ENCODE measurements at regions not wholly inside any gene's neighbourhood (a gene's known extent, or its start where the extent isn't known, plus 50 kb on each side); places are given as distances from the start of the nearest gene placed in this dataset.

GRCh38 chr6:147817042-147817689, 308.7 kb downstream of the SAMD5 start:
- Histone ChIP-seq H3K4me1 (ENCODE audit: control insufficient read depth in 5 of 5, insufficient read depth in 5 of 5, low read length in 5 of 5) (no peaks in the 10 kb centered on the region), H3K4me3 (ENCODE audit: low read depth in 1 of 5, low read length in 5 of 5) (no peak overlapping the region), H3K27ac (ENCODE audit: low read depth, low read length) (no peak overlapping the region), H3K9ac (ENCODE audit: low read length in 5 of 5) (no peak overlapping the region), H3K36me3 (ENCODE audit: control insufficient read depth in 5 of 5, insufficient read depth in 5 of 5, low read length in 5 of 5) (no peaks in the 10 kb centered on the region), H3K27me3 (ENCODE audit: control insufficient read depth in 5 of 5, insufficient read depth in 4 of 5, low read length in 5 of 5) (no peaks in the 10 kb centered on the region), H3K9me3 (ENCODE audit: control insufficient read depth in 5 of 5, low read length in 5 of 5) (no peaks in the 10 kb centered on the region)

DNA sequence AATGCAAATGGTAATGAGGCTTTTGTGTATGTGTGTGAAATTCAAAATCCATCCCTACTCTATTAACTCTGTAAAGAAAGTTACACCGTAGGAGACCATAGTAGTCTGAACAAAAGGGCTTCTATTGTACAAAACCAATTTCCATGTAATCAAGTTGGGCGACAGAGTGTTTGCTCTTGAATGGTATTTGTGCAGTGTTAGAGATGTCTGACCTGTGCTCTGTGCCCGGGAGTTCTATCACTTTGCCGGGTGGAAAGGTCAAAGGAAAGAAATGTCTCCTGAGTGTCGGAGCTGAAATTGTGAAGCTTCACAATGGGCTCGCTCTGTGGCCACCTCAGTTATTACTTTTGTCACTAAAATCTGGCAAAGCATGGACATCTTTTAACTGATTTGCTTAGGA, 312.0 kb downstream of the SAMD5 start:
- no peak overlapping the region for H3K27ac ChIP-seq (ENCODE audit: low read depth, low read length)
- no peak overlapping the region for H3K4me3 ChIP-seq (ENCODE audit: low read depth in 1 of 5, low read length in 5 of 5)
- no peaks in the 10 kb centered on the region for H3K4me1 ChIP-seq (ENCODE audit: control insufficient read depth in 5 of 5, insufficient read depth in 5 of 5, low read length in 5 of 5)
- H3K27me3 ChIP-seq (ENCODE audit: control insufficient read depth in 5 of 5, insufficient read depth in 4 of 5, low read length in 5 of 5), result no peaks in the 10 kb centered on the region
- H3K36me3 ChIP-seq (ENCODE audit: control insufficient read depth in 5 of 5, insufficient read depth in 5 of 5, low read length in 5 of 5), result no peaks in the 10 kb centered on the region
- no peak overlapping the region for H3K9ac ChIP-seq (ENCODE audit: low read length in 5 of 5)
- H3K9me3 ChIP-seq (ENCODE audit: control insufficient read depth in 5 of 5, low read length in 5 of 5), result no peaks in the 10 kb centered on the region

- H3K27ac ChIP-seq (ENCODE audit: low read depth, low read length), result no peak overlapping the region
Observed at GRCh38 chr6:147821295-147821897, 312.9 kb downstream of the SAMD5 start.

DNA sequence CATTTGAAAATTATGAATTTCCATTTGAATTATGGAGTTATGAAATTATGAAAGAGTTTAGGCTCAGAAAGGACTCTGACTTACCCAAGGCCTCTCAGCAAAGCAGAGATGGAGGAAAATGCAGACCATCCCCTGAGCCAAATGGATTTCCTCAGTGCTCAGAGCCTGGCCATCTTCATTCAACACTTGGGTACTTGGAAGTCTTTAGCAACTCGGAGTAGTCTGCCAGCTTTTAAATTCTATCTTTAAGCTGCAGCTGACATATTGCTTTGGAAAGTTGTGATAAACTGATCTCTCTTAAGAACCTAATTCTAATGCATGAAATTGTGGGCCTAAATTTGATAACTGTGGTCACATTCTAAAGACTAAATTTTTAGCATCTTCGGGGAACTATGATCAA, 315.4 kb downstream of the SAMD5 start:
- no peaks in the 10 kb centered on the region for H3K27me3 ChIP-seq (ENCODE audit: control insufficient read depth in 5 of 5, insufficient read depth in 4 of 5, low read length in 5 of 5)
- H3K36me3 ChIP-seq (ENCODE audit: control insufficient read depth in 5 of 5, insufficient read depth in 5 of 5, low read length in 5 of 5), result no peaks in the 10 kb centered on the region
- no peak overlapping the region for H3K9ac ChIP-seq (ENCODE audit: low read length in 5 of 5)
- no peak overlapping the region for H3K27ac ChIP-seq (ENCODE audit: low read depth, low read length)
- H3K9me3 ChIP-seq (ENCODE audit: control insufficient read depth in 5 of 5, low read length in 5 of 5), result no peaks in the 10 kb centered on the region
- no peak overlapping the region for H3K4me3 ChIP-seq (ENCODE audit: low read depth in 1 of 5, low read length in 5 of 5)
- no peaks in the 10 kb centered on the region for H3K4me1 ChIP-seq (ENCODE audit: control insufficient read depth in 5 of 5, insufficient read depth in 5 of 5, low read length in 5 of 5)

More at GRCh38 chr6:147821295-147821897, 312.9 kb downstream of the SAMD5 start:
- H3K27me3 ChIP-seq (ENCODE audit: control insufficient read depth in 5 of 5, insufficient read depth in 4 of 5, low read length in 5 of 5), result no peaks in the 10 kb centered on the region
- no peaks in the 10 kb centered on the region for H3K4me1 ChIP-seq (ENCODE audit: control insufficient read depth in 5 of 5, insufficient read depth in 5 of 5, low read length in 5 of 5)
- H3K36me3 ChIP-seq (ENCODE audit: control insufficient read depth in 5 of 5, insufficient read depth in 5 of 5, low read length in 5 of 5), result no peaks in the 10 kb centered on the region
- H3K9ac ChIP-seq (ENCODE audit: low read length in 5 of 5), result no peak overlapping the region
- no peak overlapping the region for H3K4me3 ChIP-seq (ENCODE audit: low read depth in 1 of 5, low read length in 5 of 5)
- H3K9me3 ChIP-seq (ENCODE audit: control insufficient read depth in 5 of 5, low read length in 5 of 5), result no peaks in the 10 kb centered on the region

DNA sequence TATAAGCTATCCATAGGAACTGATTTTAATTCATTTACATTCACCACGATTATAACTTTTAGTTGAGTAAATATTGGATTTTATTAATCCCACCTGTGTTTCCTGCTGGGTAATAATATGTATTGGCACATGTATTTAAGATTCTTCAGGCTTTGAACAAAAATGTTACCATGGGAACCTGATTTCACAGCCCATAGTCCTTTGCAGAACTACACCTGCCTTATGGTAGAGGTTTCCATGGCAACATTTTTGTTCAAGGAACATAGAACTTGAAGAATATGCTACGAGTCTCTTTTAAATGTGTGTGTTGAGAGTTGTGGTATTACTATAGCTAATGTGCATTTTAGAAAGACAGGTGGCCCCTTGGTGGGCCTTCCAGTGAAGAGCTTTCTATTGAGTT, 317.4 kb downstream of the SAMD5 start:
- no peaks in the 10 kb centered on the region for H3K27me3 ChIP-seq (ENCODE audit: control insufficient read depth in 5 of 5, insufficient read depth in 4 of 5, low read length in 5 of 5)
- no peak overlapping the region for H3K27ac ChIP-seq (ENCODE audit: low read depth, low read length)
- H3K36me3 ChIP-seq (ENCODE audit: control insufficient read depth in 5 of 5, insufficient read depth in 5 of 5, low read length in 5 of 5), result no peaks in the 10 kb centered on the region
- H3K9ac ChIP-seq (ENCODE audit: low read length in 5 of 5), result no peak overlapping the region
- no peak overlapping the region for H3K4me3 ChIP-seq (ENCODE audit: low read depth in 1 of 5, low read length in 5 of 5)
- no peaks in the 10 kb centered on the region for H3K4me1 ChIP-seq (ENCODE audit: control insufficient read depth in 5 of 5, insufficient read depth in 5 of 5, low read length in 5 of 5)
- no peaks in the 10 kb centered on the region for H3K9me3 ChIP-seq (ENCODE audit: control insufficient read depth in 5 of 5, low read length in 5 of 5)

- Histone ChIP-seq H3K9me3 (ENCODE audit: control insufficient read depth in 5 of 5, low read length in 5 of 5) (no peaks in the 10 kb centered on the region), H3K4me1 (ENCODE audit: control insufficient read depth in 5 of 5, insufficient read depth in 5 of 5, low read length in 5 of 5) (no peaks in the 10 kb centered on the region), H3K27ac (ENCODE audit: low read depth, low read length) (no peak overlapping the region), H3K36me3 (ENCODE audit: control insufficient read depth in 5 of 5, insufficient read depth in 5 of 5, low read length in 5 of 5) (no peaks in the 10 kb centered on the region), H3K27me3 (ENCODE audit: control insufficient read depth in 5 of 5, insufficient read depth in 4 of 5, low read length in 5 of 5) (no peaks in the 10 kb centered on the region), H3K9ac (ENCODE audit: low read length in 5 of 5) (no peak overlapping the region), H3K4me3 (ENCODE audit: low read depth in 1 of 5, low read length in 5 of 5) (no peak overlapping the region)
Observed at GRCh38 chr6:147826698-147827097, 318.2 kb downstream of the SAMD5 start.

GRCh38 chr6:147829418-147829817, 320.9 kb downstream of the SAMD5 start:
- H3K9me3 ChIP-seq (ENCODE audit: control insufficient read depth in 5 of 5, low read length in 5 of 5), result no peaks in the 10 kb centered on the region

DNA sequence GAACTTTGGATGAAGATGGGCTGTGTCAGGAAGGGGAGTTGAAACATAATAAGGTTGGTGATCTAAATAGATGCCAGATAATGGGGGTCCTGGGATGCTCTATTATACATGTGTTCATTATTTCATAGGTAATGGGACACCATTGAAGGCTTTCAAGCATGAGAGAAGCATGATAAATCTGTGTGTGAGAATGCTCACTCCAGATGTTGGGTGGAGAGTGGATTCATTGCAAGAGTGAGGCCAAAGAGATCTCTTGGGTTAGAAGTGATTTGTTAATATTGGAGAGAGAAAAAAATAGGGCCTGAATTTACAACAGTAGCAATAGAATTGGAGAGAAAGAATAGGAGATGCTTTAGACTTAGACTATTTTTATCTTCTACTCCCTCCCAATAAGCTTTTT, 321.3 kb downstream of the SAMD5 start:
- Histone ChIP-seq H3K9ac (ENCODE audit: low read length in 5 of 5) (no peak overlapping the region), H3K36me3 (ENCODE audit: control insufficient read depth in 5 of 5, insufficient read depth in 5 of 5, low read length in 5 of 5) (no peaks in the 10 kb centered on the region), H3K27ac (ENCODE audit: low read depth, low read length) (no peak overlapping the region), H3K4me1 (ENCODE audit: control insufficient read depth in 5 of 5, insufficient read depth in 5 of 5, low read length in 5 of 5) (no peaks in the 10 kb centered on the region), H3K9me3 (ENCODE audit: control insufficient read depth in 5 of 5, low read length in 5 of 5) (no peaks in the 10 kb centered on the region), H3K27me3 (ENCODE audit: control insufficient read depth in 5 of 5, insufficient read depth in 4 of 5, low read length in 5 of 5) (no peaks in the 10 kb centered on the region), H3K4me3 (ENCODE audit: low read depth in 1 of 5, low read length in 5 of 5) (no peak overlapping the region)

More at GRCh38 chr6:147829418-147829817, 320.9 kb downstream of the SAMD5 start:
- Histone ChIP-seq H3K4me1 (ENCODE audit: control insufficient read depth in 5 of 5, insufficient read depth in 5 of 5, low read length in 5 of 5) (no peaks in the 10 kb centered on the region), H3K27me3 (ENCODE audit: control insufficient read depth in 5 of 5, insufficient read depth in 4 of 5, low read length in 5 of 5) (no peaks in the 10 kb centered on the region), H3K27ac (ENCODE audit: low read depth, low read length) (no peak overlapping the region), H3K36me3 (ENCODE audit: control insufficient read depth in 5 of 5, insufficient read depth in 5 of 5, low read length in 5 of 5) (no peaks in the 10 kb centered on the region), H3K4me3 (ENCODE audit: low read depth in 1 of 5, low read length in 5 of 5) (no peak overlapping the region), H3K9ac (ENCODE audit: low read length in 5 of 5) (no peak overlapping the region)

- no peaks in the 10 kb centered on the region for H3K9me3 ChIP-seq (ENCODE audit: control insufficient read depth in 5 of 5, low read length in 5 of 5)
- H3K27ac ChIP-seq (ENCODE audit: low read depth, low read length), result no peak overlapping the region
- no peak overlapping the region for H3K4me3 ChIP-seq (ENCODE audit: low read depth in 1 of 5, low read length in 5 of 5)
- no peaks in the 10 kb centered on the region for H3K27me3 ChIP-seq (ENCODE audit: control insufficient read depth in 5 of 5, insufficient read depth in 4 of 5, low read length in 5 of 5)
- H3K4me1 ChIP-seq (ENCODE audit: control insufficient read depth in 5 of 5, insufficient read depth in 5 of 5, low read length in 5 of 5), result no peaks in the 10 kb centered on the region
- no peak overlapping the region for H3K9ac ChIP-seq (ENCODE audit: low read length in 5 of 5)
- H3K36me3 ChIP-seq (ENCODE audit: control insufficient read depth in 5 of 5, insufficient read depth in 5 of 5, low read length in 5 of 5), result no peaks in the 10 kb centered on the region
Observed at GRCh38 chr6:147831356-147831755, 322.9 kb downstream of the SAMD5 start.

DNA sequence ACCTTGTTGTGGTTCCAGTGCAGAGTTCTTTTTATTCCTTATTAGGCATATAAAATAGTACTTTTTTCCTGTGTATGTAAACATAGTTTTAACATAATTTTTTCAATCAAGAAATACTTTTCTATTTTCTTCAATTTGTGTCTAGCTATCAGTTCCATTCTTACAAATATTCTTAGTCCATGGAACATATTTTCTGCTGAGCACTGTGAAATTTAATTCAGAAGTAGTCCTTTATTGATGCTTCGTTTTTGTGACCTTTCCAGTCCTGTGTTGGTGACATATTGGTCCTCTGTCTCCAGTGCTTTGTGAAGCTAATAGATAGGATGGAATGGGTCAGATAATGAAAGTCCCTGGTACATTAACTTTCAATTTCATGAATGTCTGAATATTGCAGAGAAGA, 325.1 kb downstream of the SAMD5 start:
- Histone ChIP-seq H3K4me1 (ENCODE audit: control insufficient read depth in 5 of 5, insufficient read depth in 5 of 5, low read length in 5 of 5) (no peaks in the 10 kb centered on the region), H3K9ac (ENCODE audit: low read length in 5 of 5) (no peak overlapping the region), H3K36me3 (ENCODE audit: control insufficient read depth in 5 of 5, insufficient read depth in 5 of 5, low read length in 5 of 5) (no peaks in the 10 kb centered on the region), H3K4me3 (ENCODE audit: low read depth in 1 of 5, low read length in 5 of 5) (no peak overlapping the region), H3K27ac (ENCODE audit: low read depth, low read length) (no peak overlapping the region), H3K9me3 (ENCODE audit: control insufficient read depth in 5 of 5, low read length in 5 of 5) (no peaks in the 10 kb centered on the region), H3K27me3 (ENCODE audit: control insufficient read depth in 5 of 5, insufficient read depth in 4 of 5, low read length in 5 of 5) (no peaks in the 10 kb centered on the region)
